H9 (cell line): ENCODE measurements at regions not wholly inside any gene's neighbourhood (a gene's known extent, or its start where the extent isn't known, plus 50 kb on each side); places are given as distances from the start of the nearest gene placed in this dataset.

Experiments
- DNase-seq: peaks from one replicate; pipeline ENCODE4 v3.0.0-alpha.2; 2017
- H2AFZ ChIP-seq: one replicate; pipeline ENCODE4 v1.6.1; 2013; ENCODE audit warnings: mild to moderate bottlenecking, low read length, control low read depth, moderate library complexity
- H2AK5ac ChIP-seq: 2 replicates; pipeline ENCODE4 v1.6.1; 2013; ENCODE audit warnings: low read length, control low read depth, mixed read lengths; ENCODE audit not compliant: insufficient read length
- H2BK120ac ChIP-seq: one replicate; pipeline ENCODE4 v1.6.1; 2013; ENCODE audit warnings: low read depth, mild to moderate bottlenecking, low read length, control low read depth, inconsistent platforms; ENCODE audit not compliant: poor library complexity, severe bottlenecking
- H2BK12ac ChIP-seq: 2 replicates; pipeline ENCODE4 v1.6.1; 2013; ENCODE audit warnings: low read length, control low read depth, mixed read lengths, low read depth; ENCODE audit not compliant: insufficient read length
- H2BK15ac ChIP-seq: 2 replicates; pipeline ENCODE4 v1.6.1; 2013; ENCODE audit warnings: low read depth, low read length, control low read depth
- H2BK20ac ChIP-seq: one replicate; pipeline ENCODE4 v1.6.1; 2013; ENCODE audit warnings: low read depth, mild to moderate bottlenecking, low read length, control low read depth, inconsistent platforms; ENCODE audit not compliant: poor library complexity, severe bottlenecking
- H2BK5ac ChIP-seq: 2 replicates; pipeline ENCODE4 v1.6.1; 2013; ENCODE audit warnings: low read length, control low read depth, mixed read lengths; ENCODE audit not compliant: insufficient read length
- H3K14ac ChIP-seq: 2 replicates; pipeline ENCODE4 v1.6.1; 2013; ENCODE audit warnings: low read length, control low read depth; ENCODE audit not compliant: insufficient read depth
- H3K18ac ChIP-seq: 2 replicates; pipeline ENCODE4 v1.6.1; 2013; ENCODE audit warnings: low read depth, mild to moderate bottlenecking, mixed read lengths, low read length, control low read depth; ENCODE audit not compliant: insufficient read length
- H3K23ac ChIP-seq: 2 replicates; pipeline ENCODE4 v1.6.1; 2013; ENCODE audit warnings: low read length, control low read depth, mixed read lengths, low read depth; ENCODE audit not compliant: insufficient read length
- H3K23me2 ChIP-seq: 2 replicates; pipeline ENCODE4 v1.6.1; 2013; ENCODE audit warnings: low read depth, mild to moderate bottlenecking, mixed read lengths, low read length, control low read depth; ENCODE audit not compliant: insufficient read length, poor library complexity, severe bottlenecking
- H3K27ac ChIP-seq: 2 replicates; pipeline ENCODE4 v1.5.1; 2013; ENCODE audit warnings: low read length, control low read depth, mixed read lengths, low read depth; ENCODE audit not compliant: insufficient read length
- H3K27me3 ChIP-seq: 2 replicates; pipeline ENCODE4 v1.6.1; 2013; ENCODE audit warnings: low read length, control low read depth, inconsistent platforms; ENCODE audit not compliant: insufficient read depth
- H3K4ac ChIP-seq: 2 replicates; pipeline ENCODE4 v1.6.1; 2013; ENCODE audit warnings: low read depth, mild to moderate bottlenecking, control low read depth, inconsistent platforms, low read length, moderate library complexity
- H3K4me1 ChIP-seq: 2 replicates; pipeline ENCODE4 v1.6.1; 2013; ENCODE audit warnings: low read length, control low read depth, inconsistent platforms; ENCODE audit not compliant: insufficient read depth
- H3K4me2 ChIP-seq: 2 replicates; pipeline ENCODE4 v1.6.1; 2013; ENCODE audit warnings: low read length, control low read depth, mixed read lengths; ENCODE audit not compliant: insufficient read length, insufficient read depth
- H3K56ac ChIP-seq: 2 replicates; pipeline ENCODE4 v1.6.1; 2013; ENCODE audit warnings: low read depth, mild to moderate bottlenecking, mixed read lengths, low read length, control low read depth; ENCODE audit not compliant: insufficient read length
- H3K79me1 ChIP-seq: 2 replicates; pipeline ENCODE4 v1.6.1; 2013; ENCODE audit warnings: low read depth, mild to moderate bottlenecking, moderate library complexity, low read length, control low read depth, inconsistent platforms; ENCODE audit not compliant: insufficient read depth, poor library complexity, severe bottlenecking
- H3K79me2 ChIP-seq: 2 replicates; pipeline ENCODE4 v1.6.1; 2013; ENCODE audit warnings: low read length, control low read depth, inconsistent platforms; ENCODE audit not compliant: insufficient read depth
- H3K9ac ChIP-seq: 2 replicates; pipeline ENCODE4 v1.6.1; 2013; ENCODE audit warnings: low read length, control low read depth, mixed read lengths; ENCODE audit not compliant: insufficient read length; ENCODE audit errors: extremely low read depth
- H3K9me3 ChIP-seq: one replicate; pipeline ENCODE4 v1.6.1; 2013; ENCODE audit warnings: low read depth, low read length, inconsistent platforms; ENCODE audit not compliant: control insufficient read depth
- H3T11ph ChIP-seq: one replicate; pipeline ENCODE4 v1.6.1; 2013; ENCODE audit warnings: mild to moderate bottlenecking, low read length, control low read depth, inconsistent platforms
- H4K20me1 ChIP-seq: one replicate; pipeline ENCODE4 v1.6.1; 2013; ENCODE audit not compliant: control insufficient read depth, insufficient read length, insufficient read depth
- H4K5ac ChIP-seq: 2 replicates; pipeline ENCODE4 v1.6.1; 2013; ENCODE audit warnings: low read depth, mild to moderate bottlenecking, mixed read lengths, low read length, control low read depth; ENCODE audit not compliant: insufficient read length
- H4K8ac ChIP-seq: replicated peaks from 2 replicates; pipeline ENCODE4 v1.6.1; 2013; ENCODE audit warnings: low read length, control low read depth, mixed read lengths, low read depth; ENCODE audit not compliant: insufficient read length
- H4K91ac ChIP-seq: 2 replicates; pipeline ENCODE4 v1.6.1; 2013; ENCODE audit warnings: low read depth, mild to moderate bottlenecking, moderate library complexity, mixed read lengths, low read length, control low read depth; ENCODE audit not compliant: insufficient read length
- H3K27ac Mint-ChIP-seq, 3 experiments: 2 replicates in 2 of 3; 3 replicates in 1 of 3; pipeline ENCODE4 v1.8.0; 2020 to 2021; ENCODE audit warnings: mixed read lengths in 3 of 3, mild to moderate bottlenecking in 1 of 3, moderate library complexity in 1 of 3
- H3K27me3 Mint-ChIP-seq: 2 replicates; pipeline ENCODE4 v1.8.0; 2021; ENCODE audit warnings: low read depth, mild to moderate bottlenecking, moderate library complexity, mixed read lengths
- H3K36me3 Mint-ChIP-seq, 3 experiments: 2 replicates in 2 of 3; 3 replicates in 1 of 3; pipeline ENCODE4 v1.8.0; 2020 to 2021; ENCODE audit warnings: low read depth in 3 of 3, mixed read lengths in 3 of 3; ENCODE audit not compliant: insufficient read depth in 1 of 3
- H3K4me1 Mint-ChIP-seq, 2 experiments: 2 replicates each; pipeline ENCODE4 v1.8.0; 2020; ENCODE audit warnings: mixed read lengths in 2 of 2
- H3K4me3 Mint-ChIP-seq, 2 experiments: 2 replicates in 1 of 2; 3 replicates in 1 of 2; pipeline ENCODE4 v1.8.0; 2020 to 2021; ENCODE audit warnings: mild to moderate bottlenecking in 2 of 2, mixed read lengths in 2 of 2, moderate library complexity in 1 of 2
- H3K9me3 Mint-ChIP-seq, 2 experiments: 2 replicates in 1 of 2; 3 replicates in 1 of 2; pipeline ENCODE4 v1.8.0; 2020; ENCODE audit warnings: mild to moderate bottlenecking in 2 of 2, mixed read lengths in 2 of 2, moderate library complexity in 1 of 2
- CTCF ChIP-seq: fragments of 200-600 bp; sonication (generic); conservative IDR thresholded peaks from 3 replicates; pipeline ENCODE4 v1.8.0; 2021; ENCODE audit warnings: antibody characterized with exemption, mild to moderate bottlenecking
- WGBS: extraction: QIAGEN DNeasy Blood & Tissue Kit; methylation state at CpG from one replicate; pipeline ENCODE4 v1.1.7; 2013; ENCODE audit warnings: missing lambda C conversion rate, low lambda C conversion rate, mixed read lengths; ENCODE audit not compliant: insufficient read length; ENCODE audit errors: extremely low coverage; 5-methylcytosine and 5-hydroxymethylcytosine counted together

- no peak for TF ChIP-seq CTCF
- no peak overlapping the region for H3K27ac ChIP-seq
- no peaks in the 10 kb centered on the region for H3K27me3 ChIP-seq
- H2BK5ac ChIP-seq: no peak overlapping the region
- no peaks in the 10 kb centered on the region for H3K9me3 ChIP-seq
- no peak overlapping the region for H4K8ac ChIP-seq
- Mint-ChIP-seq H3K27ac (no peak overlapping the region), H3K4me3 (no peak overlapping the region), H3K9me3 (no peaks in the 10 kb centered on the region), H3K4me1 (no peaks in the 10 kb centered on the region), H3K36me3 (no peaks in the 10 kb centered on the region), H3K27me3 (no peaks in the 10 kb centered on the region; the same call in 1 of the 2 replicates)
- H2BK20ac ChIP-seq: no peak overlapping the region
- H4K91ac ChIP-seq: no peak overlapping the region
- no peak overlapping the region for H3K23ac ChIP-seq
- no peak overlapping the region for H4K5ac ChIP-seq
- H3K4me2 ChIP-seq: no peak overlapping the region
- H3T11ph ChIP-seq: no peak overlapping the region
- no peak overlapping the region for H2BK12ac ChIP-seq
- no CpG with 5 or more reads among the region's 2 CpGs for WGBS
- no peak overlapping the region for H3K14ac ChIP-seq
- no peaks in the 10 kb centered on the region for H4K20me1 ChIP-seq
- no peak overlapping the region for H2AFZ ChIP-seq
- no peak overlapping the region for H2BK15ac ChIP-seq
- H3K56ac ChIP-seq: no peak overlapping the region
- no peak overlapping the region for H3K18ac ChIP-seq
- H3K4me1 ChIP-seq: no peaks in the 10 kb centered on the region
- no peaks in the 10 kb centered on the region for H3K23me2 ChIP-seq
- no peak overlapping the region for H2BK120ac ChIP-seq
- H3K4ac ChIP-seq: no peak overlapping the region
- H3K79me1 ChIP-seq: no peaks in the 10 kb centered on the region
- DNase-seq: no peak
- H3K9ac ChIP-seq: no peak overlapping the region
- no peaks in the 10 kb centered on the region for H3K79me2 ChIP-seq
- no peak overlapping the region for H2AK5ac ChIP-seq
Observed at GRCh38 chr10:88186335-88186734, 322.9 kb downstream of the PTEN start.
